K562 (cell line): ENCODE measurements at regions not wholly inside any gene's neighbourhood (a gene's known extent, or its start where the extent isn't known, plus 50 kb on each side); places are given as distances from the start of the nearest gene placed in this dataset.

Experiments used
- ASH1L ChIP-seq: fragments of 450-650 bp; IDR thresholded peaks from 2 replicates; pipeline ENCODE4 v1.6.1; 2018; ENCODE audit warnings: borderline replicate concordance, mild to moderate bottlenecking, low read depth; ENCODE audit not compliant: partially characterized antibody
- CEBPZ ChIP-seq: fragments of 150-350 bp; IDR thresholded peaks from 2 replicates; pipeline ENCODE4 v1.6.1; 2014; ENCODE audit warnings: low read depth, mild to moderate bottlenecking, low read length, borderline replicate concordance
- ZBTB40 ChIP-seq, 2 experiments: fragments of 450-650 bp in 1 of 2; sonication (generic) in 1 of 2; formaldehyde crosslinking in 1 of 2; IDR thresholded peaks; 2 replicates each; pipeline versions ENCODE4 v1.7.1 to v1.9.0; 2016 to 2022; ENCODE audit warnings: inconsistent platforms in 1 of 2, mild to moderate bottlenecking in 1 of 2, missing genetic modification reagents in 1 of 2
- ZNF316 ChIP-seq: fragments of 450-650 bp; IDR thresholded peaks from 2 replicates; pipeline ENCODE4 v1.6.1; 2016

GRCh38 chr6:155523821-155524651 lies 68.4 kb upstream of the NOX3 start (continued):
- peak; percentile 75 for TF ChIP-seq ZBTB40 (IDR thresholded peaks at IDR 0.05)
- TF ChIP-seq ZBTB40 (CRISPR knock-in tag; IDR thresholded peaks at IDR 0.05), result no peak
- no peak for TF ChIP-seq CEBPZ
- 0 out of 2 replicates have a peak, but pooled peaks have one; percentile 18 for TF ChIP-seq ZNF316
- no peak for TF ChIP-seq ASH1L
